HG02840 (cell line): ENCODE measurements at regions not wholly inside any gene's neighbourhood (a gene's known extent, or its start where the extent isn't known, plus 50 kb on each side); places are given as distances from the start of the nearest gene placed in this dataset.

Source experiments
- ATAC-seq: cut with Tn5 transposase; IDR thresholded peaks from one replicate; pipeline ENCODE4 v1.9.1; 2021; ENCODE audit warnings: mild to moderate bottlenecking, moderate library complexity, moderate number of reproducible peaks; ENCODE audit not compliant: unreplicated experiment, low FRiP score

- no peak for ATAC-seq
These were observed 593.1 kb upstream of the DAB2 start for GRCh38 chr5:40017918-40018317.

DNA sequence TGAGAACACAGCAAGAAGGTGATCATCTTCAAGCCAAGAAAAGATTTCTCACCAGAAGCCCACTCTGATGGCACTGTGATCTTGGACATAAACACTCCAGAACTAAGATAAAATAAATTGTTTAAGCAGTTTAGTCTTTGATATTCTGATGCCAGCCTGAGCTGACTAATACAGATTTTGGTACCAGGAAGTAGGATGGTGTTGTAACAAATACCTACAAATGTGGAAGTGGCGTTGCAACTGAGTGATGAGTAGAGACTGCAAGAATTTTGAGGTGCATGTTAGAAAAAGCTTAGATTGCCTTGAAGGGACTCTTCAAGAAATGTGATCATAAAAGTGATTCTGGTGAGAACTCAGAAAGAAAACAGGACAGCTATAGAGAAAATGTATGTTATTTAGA is 592.4 kb upstream of the DAB2 start:
- ATAC-seq: no peak

DNA sequence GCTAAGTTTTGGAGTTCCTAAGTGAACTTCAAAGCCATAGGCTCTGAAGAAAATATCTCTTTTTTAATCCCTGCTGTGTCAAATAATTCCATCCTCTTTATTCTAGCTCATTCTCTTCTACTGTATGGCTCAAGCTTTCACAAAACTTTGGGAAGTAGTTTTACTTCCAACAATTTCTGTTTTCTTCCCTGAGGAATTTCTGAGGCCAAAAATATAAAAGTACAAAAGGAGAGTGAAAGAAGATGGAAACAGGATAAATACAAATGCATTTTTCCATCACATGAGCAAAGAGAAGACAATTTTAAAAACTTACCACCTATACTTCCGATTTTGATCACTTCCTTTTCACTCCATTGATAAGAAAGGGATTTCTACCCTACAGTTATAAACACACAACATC is 585.7 kb upstream of the DAB2 start:
- ATAC-seq: no peak

- no peak for ATAC-seq
These were observed 581.5 kb upstream of the DAB2 start for GRCh38 chr5:40006260-40006659.

DNA sequence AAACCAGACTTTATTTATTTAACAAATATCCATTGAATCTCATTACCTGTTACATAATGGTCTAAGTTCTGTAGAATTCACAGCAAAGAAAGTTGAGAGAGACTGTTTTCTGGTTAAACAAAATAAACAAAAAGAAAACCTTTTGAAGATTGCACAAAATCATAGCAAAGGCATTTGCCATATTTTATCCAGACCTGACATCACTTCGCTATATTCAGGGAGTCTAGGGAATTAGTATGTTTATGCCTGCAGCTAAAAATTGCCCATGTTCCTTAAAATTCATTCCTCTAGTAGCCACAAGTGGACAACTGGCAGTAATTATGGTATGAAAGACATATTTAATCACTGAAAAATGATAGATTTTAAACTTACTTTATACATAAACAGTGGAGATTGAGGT is 577.0 kb upstream of the DAB2 start:
- no peak for ATAC-seq

GRCh38 chr5:39998518-39998917 is 573.7 kb upstream of the DAB2 start:
- ATAC-seq: no peak

DNA sequence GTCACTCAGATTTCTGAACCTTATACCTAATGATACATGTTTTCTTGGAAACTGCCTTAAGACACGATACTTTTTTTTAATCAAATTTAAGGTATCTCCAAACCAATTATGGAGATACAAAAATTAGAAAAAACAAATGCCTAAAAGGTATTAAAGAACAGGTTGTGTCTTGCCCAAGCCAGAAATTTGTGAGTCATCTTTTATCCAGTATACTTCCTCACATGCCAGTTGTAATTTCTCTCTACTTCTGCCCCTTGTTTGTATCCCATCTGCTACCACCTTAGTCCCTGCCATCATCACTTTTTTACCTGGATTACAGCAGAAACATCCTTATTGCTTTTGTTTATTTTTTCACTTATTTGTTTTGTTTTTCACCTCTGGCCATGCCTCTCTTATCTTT is 571.2 kb upstream of the DAB2 start:
- ATAC-seq: no peak

DNA sequence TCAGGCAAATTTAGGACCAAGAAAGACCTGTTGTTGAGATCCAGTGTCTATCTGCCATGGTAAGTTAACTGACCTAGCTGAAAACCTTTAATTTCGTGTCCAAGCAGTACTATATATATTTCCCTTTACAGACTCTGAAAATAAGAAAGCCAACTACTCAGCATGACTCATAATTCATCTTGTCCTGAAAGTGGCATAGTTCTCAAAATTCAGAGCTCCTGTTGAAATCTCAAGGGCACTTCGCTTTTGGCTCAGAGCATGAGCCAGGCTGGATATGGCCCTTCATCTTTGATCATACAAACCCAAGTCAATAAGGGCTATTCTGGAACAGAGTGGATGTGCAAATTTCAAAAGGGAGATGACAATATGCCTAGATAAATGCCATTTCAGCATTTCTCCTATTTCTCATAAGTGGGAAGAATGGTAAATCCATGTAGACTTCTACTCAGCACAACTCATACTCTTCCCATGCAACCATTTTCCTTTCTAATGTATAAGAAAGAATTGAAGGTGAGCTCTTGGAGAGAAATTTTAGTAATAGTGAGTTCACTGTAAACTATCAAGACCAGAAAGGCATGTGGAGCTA is 567.9 kb upstream of the DAB2 start:
- no peak for ATAC-seq

GRCh38 chr5:39986614-39987013 is 561.8 kb upstream of the DAB2 start:
- ATAC-seq: no peak

- no peak for ATAC-seq
These were observed 555.3 kb upstream of the DAB2 start for GRCh38 chr5:39980056-39980455.

- ATAC-seq: no peak
These were observed 552.4 kb upstream of the DAB2 start for GRCh38 chr5:39977066-39977655.

- no peak for ATAC-seq
These were observed 545.5 kb upstream of the DAB2 start for GRCh38 chr5:39970117-39970798.

DNA sequence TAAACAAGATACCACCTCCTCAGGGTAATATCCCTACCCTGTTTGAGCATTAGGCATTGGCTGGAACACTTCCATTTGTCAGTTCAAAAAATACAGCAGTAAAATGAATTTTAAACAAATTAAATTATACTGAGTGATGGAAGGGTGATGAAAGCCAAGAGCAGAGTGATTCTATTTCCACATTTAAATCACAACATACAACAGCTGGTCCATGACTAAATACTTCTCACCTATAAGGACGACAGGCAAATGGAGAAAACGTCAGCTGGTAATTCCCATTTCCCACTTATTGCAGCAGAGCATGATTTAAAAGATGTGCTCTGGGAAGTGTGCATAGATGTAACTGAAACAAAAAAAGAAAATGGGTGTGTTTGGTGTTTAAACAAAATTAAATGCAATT is 543.6 kb upstream of the DAB2 start:
- ATAC-seq: no peak

DNA sequence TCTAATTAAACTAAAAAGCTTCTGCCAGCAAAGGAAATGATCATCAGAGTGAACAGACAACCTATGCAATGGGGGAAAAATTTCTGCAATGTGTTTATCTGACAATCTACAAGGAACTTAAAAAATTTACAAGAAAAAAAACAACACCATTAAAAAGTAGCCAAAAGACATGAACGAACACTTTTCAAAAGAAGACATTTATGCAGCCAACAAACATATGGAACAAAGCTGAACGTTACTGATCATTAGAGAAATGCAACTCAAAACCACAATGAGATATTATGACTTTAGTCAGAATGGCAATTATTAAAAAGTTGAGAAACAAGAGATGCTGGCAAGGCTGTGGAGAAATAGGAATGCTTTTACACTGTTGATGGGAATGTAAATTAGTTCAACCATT is 530.4 kb upstream of the DAB2 start:
- no peak for ATAC-seq

DNA sequence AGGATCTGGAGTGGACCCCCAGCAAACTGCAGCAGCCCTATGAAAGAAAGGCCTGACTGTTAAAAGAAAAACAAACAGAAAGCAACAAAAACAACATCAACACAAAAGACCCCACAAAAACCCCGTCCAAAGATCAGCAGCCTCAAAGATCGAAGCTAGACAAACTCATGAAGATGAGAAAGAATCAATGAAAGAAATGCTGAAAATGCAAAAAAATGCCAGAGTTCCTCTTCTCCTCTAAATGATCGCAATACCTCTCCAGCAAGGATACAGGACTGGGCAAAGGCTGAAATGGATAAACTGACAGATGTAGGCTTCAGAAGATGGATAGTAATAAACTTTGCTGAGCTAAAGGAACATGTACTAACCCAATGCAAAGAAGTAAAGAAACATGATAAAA is 526.3 kb upstream of the DAB2 start:
- ATAC-seq: no peak

- peak; percentile 86 for ATAC-seq
These were observed 524.2 kb upstream of the DAB2 start for GRCh38 chr5:39948867-39949468.

GRCh38 chr5:39948341-39948740 is 523.6 kb upstream of the DAB2 start:
- no peak for ATAC-seq

DNA sequence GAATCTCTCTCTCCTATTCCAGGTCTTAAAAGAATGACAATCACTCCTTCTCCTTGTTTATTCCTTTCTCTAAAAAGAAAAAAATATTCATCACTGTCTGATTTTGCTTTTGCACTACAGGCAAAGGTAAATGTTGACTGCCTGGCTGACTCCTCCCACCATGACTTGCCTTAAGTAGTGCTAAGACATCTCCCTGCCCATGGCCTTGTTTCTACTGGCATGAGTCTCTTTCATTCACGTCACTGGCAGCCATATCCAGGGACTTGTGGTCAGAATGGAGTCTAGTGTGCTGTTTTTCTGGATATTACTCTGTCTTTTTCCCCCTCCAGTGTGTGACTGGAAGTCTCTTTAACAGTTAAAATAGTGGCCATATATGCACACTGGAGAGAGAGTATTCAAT is 522.9 kb upstream of the DAB2 start:
- ATAC-seq: no peak

GRCh38 chr5:39946356-39947045 is 521.7 kb upstream of the DAB2 start:
- ATAC-seq: no peak

GRCh38 chr5:39945870-39946269 is 521.1 kb upstream of the DAB2 start:
- no peak for ATAC-seq

- ATAC-seq: no peak
These were observed 519.0 kb upstream of the DAB2 start for GRCh38 chr5:39943811-39944210.
